ENCODE measurements at regions not wholly inside any gene's neighbourhood (a gene's known extent, or its start where the extent isn't known, plus 50 kb on each side); places are given as distances from the start of the nearest gene placed in this dataset.

DNA sequence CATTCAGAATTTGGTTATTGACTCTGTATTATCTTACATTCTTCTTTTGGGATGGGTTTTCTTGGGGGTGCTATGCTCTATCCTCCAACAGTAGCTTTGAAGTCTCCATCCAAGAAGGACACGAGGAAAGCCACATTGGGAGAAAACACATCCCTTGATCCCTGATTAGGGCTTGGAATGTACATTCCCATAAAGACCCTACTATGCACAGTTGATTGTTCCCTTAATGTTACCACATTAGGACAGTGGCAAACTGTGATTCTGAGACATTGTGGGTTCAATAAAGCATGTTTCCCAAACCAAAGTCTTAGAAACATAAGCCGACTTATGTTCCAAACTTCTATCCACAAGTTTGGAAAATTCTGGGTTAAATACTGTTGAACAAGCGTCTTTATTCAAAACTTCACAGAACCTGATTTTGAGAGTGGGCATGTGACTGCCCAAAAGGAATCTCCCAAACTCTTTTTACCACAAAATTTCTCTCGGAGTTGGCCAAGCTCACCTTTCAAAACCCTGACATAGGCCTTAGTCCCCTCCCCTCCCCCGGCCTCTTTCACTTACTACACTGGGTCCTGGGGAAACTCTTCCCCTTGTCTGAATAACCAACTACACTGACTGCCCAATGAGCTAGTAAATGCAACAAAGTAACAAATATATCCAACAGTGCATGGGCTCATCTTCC is 177.0 kb upstream of the KAZN start:
- Histone ChIP-seq H3K4me3 (ENCODE audit: low read length) (no peak overlapping the region), H3K27ac (ENCODE audit: low read length) (no peak overlapping the region), H3K27me3 (ENCODE audit: control insufficient read depth, insufficient read depth, low read length) (no peaks in the 10 kb centered on the region), H3K36me3 (ENCODE audit: control insufficient read depth, insufficient read depth, low read length) (no peaks in the 10 kb centered on the region), H3K4me1 (ENCODE audit: control insufficient read depth, insufficient read depth, low read length) (no peaks in the 10 kb centered on the region), H3K9me3 (ENCODE audit: control insufficient read depth, insufficient read depth, low read length) (no peaks in the 10 kb centered on the region)
- DNase-seq, result no peak
- no peak overlapping the region for H3K27ac Mint-ChIP-seq
- TF ChIP-seq, protein P1, sequence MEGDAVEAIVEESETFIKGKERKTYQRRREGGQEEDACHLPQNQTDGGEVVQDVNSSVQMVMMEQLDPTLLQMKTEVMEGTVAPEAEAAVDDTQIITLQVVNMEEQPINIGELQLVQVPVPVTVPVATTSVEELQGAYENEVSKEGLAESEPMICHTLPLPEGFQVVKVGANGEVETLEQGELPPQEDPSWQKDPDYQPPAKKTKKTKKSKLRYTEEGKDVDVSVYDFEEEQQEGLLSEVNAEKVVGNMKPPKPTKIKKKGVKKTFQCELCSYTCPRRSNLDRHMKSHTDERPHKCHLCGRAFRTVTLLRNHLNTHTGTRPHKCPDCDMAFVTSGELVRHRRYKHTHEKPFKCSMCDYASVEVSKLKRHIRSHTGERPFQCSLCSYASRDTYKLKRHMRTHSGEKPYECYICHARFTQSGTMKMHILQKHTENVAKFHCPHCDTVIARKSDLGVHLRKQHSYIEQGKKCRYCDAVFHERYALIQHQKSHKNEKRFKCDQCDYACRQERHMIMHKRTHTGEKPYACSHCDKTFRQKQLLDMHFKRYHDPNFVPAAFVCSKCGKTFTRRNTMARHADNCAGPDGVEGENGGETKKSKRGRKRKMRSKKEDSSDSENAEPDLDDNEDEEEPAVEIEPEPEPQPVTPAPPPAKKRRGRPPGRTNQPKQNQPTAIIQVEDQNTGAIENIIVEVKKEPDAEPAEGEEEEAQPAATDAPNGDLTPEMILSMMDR (IDR thresholded peaks at IDR 0.05), result no peak
- no peak for ATAC-seq
- 84% methylated on average over 5 of the region's 5 CpGs for WGBS (ENCODE audit: insufficient coverage)
- no peaks in the 10 kb centered on the region for H3K4me1 Mint-ChIP-seq
- H3K36me3 Mint-ChIP-seq, result no peaks in the 10 kb centered on the region
- intact Hi-C loops (cut with micrococcal nuclease), result no loop called here
- peaks cover 0 to 7% of the 10 kb centered on the region in 2 donors for H3K27me3 Mint-ChIP-seq (ENCODE audit: low read depth in 2 of 2)
- H3K9me3 Mint-ChIP-seq, result no peaks in the 10 kb centered on the region
- H3K4me3 Mint-ChIP-seq, result no peak overlapping the region

DNA sequence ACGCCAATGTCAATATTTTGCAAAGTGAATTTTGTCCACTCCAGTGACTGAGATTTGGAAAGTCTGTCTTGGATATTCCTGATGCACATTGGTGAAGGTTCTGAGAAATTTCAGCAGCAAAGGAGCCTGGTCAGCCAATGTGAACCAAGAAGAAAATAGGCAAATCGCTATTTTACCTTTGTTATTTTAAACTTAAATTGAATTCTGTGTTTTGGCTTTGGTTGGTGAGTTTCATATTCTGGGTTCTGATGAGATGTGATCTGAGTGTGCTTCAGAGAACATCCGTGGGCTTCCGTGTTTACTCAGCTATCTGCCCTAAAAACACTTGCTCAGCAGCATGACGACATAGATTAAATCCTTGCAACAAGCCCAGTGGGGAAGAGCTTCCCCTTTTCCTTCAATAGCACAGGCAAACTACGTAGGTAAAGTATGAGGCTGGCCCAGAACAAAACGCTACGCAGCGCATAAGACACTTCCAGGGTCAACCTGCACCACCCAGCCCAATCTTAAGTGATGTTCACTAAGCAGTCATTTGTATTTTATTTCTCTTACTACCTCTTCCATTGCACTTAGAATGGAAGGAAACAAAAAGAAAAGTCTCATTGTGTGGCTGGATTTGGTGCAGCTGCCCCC is 176.4 kb upstream of the KAZN start:
- TF ChIP-seq, protein P1 (IDR thresholded peaks at IDR 0.05), result no peak
- intact Hi-C loops (cut with micrococcal nuclease), result no loop called here
- ATAC-seq, result no peak
- Histone ChIP-seq H3K36me3 (ENCODE audit: control insufficient read depth, insufficient read depth, low read length) (no peaks in the 10 kb centered on the region), H3K9me3 (ENCODE audit: control insufficient read depth, insufficient read depth, low read length) (no peaks in the 10 kb centered on the region), H3K27ac (ENCODE audit: low read length) (no peak overlapping the region), H3K27me3 (ENCODE audit: control insufficient read depth, insufficient read depth, low read length) (no peaks in the 10 kb centered on the region), H3K4me1 (ENCODE audit: control insufficient read depth, insufficient read depth, low read length) (no peaks in the 10 kb centered on the region), H3K4me3 (ENCODE audit: low read length) (no peak overlapping the region)
- H3K36me3 Mint-ChIP-seq, result no peaks in the 10 kb centered on the region
- H3K9me3 Mint-ChIP-seq, result no peaks in the 10 kb centered on the region
- DNase-seq, result no peak
- H3K27ac Mint-ChIP-seq, result no peak overlapping the region
- 77% methylated on average over 9 of the region's 9 CpGs for WGBS (ENCODE audit: insufficient coverage)
- H3K4me3 Mint-ChIP-seq, result no peak overlapping the region
- no peaks in the 10 kb centered on the region for H3K4me1 Mint-ChIP-seq
- peaks cover 0 to 4% of the 10 kb centered on the region in 2 donors for H3K27me3 Mint-ChIP-seq (ENCODE audit: low read depth in 2 of 2)

DNA sequence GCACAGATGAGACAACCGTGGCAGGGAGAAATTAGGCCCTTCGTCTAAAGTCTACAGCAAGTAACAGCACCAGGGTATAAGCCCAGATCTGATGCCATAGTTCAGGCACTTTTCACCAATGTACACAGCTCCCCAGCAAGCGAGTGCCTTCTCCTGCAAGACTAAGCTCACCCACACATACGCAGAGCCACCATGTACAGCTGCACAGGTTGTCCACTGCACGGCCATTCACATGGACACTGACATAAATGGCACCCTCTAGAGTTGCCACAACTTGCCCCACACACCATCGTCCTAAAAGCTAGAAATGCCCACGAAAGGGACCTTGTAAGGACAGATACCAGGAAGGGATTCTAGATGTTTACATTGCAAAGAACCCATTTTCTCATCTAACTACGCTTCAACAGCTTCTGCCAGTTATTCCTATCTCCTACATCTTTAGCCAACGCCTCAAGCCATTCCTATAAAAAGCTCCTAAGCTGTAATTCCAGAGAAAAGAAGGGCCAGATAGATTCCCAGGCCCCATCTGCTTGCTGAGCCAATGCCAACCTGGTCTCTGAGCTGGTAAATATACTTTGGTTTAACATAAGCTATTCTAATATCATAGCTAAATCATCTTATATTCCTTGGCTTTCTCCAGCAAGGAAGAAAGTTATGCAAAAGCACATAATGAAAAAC is 174.0 kb upstream of the KAZN start:
- H3K36me3 ChIP-seq (ENCODE audit: control insufficient read depth, insufficient read depth, low read length), result no peaks in the 10 kb centered on the region
- TF ChIP-seq, protein P1 (IDR thresholded peaks at IDR 0.05), result no peak
- H3K27me3 Mint-ChIP-seq (ENCODE audit: low read depth in 2 of 2), result peaks cover 0 to 4% of the 10 kb centered on the region in 2 donors
- H3K4me1 ChIP-seq (ENCODE audit: control insufficient read depth, insufficient read depth, low read length), result no peaks in the 10 kb centered on the region
- intact Hi-C loops (cut with micrococcal nuclease), result no loop called here
- no peaks in the 10 kb centered on the region for H3K27me3 ChIP-seq (ENCODE audit: control insufficient read depth, insufficient read depth, low read length)
- no peaks in the 10 kb centered on the region for H3K9me3 Mint-ChIP-seq
- no peaks in the 10 kb centered on the region for H3K4me1 Mint-ChIP-seq
- H3K9me3 ChIP-seq (ENCODE audit: control insufficient read depth, insufficient read depth, low read length), result no peaks in the 10 kb centered on the region
- no peak overlapping the region for H3K4me3 Mint-ChIP-seq
- ATAC-seq, result no peak
- 83% methylated on average over 9 of the region's 9 CpGs for WGBS (ENCODE audit: insufficient coverage)
- H3K4me3 ChIP-seq (ENCODE audit: low read length), result no peak overlapping the region
- no peak for DNase-seq
- no peak overlapping the region for H3K27ac ChIP-seq (ENCODE audit: low read length)
- H3K27ac Mint-ChIP-seq, result no peak overlapping the region
- no peaks in the 10 kb centered on the region for H3K36me3 Mint-ChIP-seq
